ENCODE measurements at regions not wholly inside any gene's neighbourhood (a gene's known extent, or its start where the extent isn't known, plus 50 kb on each side); places are given as distances from the start of the nearest gene placed in this dataset.

DNA sequence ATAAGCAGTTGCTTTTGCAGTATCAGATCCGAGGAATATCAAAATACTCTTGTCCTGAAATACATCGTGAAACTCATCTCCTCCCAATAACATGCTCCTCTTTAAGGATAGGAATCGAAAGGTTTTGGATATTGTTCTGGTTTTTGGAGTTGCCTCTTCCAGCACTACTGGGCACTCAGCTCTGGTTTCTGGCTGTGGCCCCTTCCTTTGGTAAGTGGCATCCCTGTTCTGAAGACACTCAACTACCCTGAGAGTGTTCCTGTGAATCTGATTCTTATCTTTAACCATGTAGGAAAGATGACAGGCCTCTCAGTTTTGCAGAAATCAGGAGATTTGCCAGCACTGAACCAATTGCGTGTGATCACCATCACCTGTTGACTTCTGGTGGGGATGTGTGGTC, 327.5 kb upstream of the TBL1XR1 start:
- no peak overlapping the region for H3K4me3 ChIP-seq (ENCODE audit: low read depth, low read length)
- TF ChIP-seq, protein P1, sequence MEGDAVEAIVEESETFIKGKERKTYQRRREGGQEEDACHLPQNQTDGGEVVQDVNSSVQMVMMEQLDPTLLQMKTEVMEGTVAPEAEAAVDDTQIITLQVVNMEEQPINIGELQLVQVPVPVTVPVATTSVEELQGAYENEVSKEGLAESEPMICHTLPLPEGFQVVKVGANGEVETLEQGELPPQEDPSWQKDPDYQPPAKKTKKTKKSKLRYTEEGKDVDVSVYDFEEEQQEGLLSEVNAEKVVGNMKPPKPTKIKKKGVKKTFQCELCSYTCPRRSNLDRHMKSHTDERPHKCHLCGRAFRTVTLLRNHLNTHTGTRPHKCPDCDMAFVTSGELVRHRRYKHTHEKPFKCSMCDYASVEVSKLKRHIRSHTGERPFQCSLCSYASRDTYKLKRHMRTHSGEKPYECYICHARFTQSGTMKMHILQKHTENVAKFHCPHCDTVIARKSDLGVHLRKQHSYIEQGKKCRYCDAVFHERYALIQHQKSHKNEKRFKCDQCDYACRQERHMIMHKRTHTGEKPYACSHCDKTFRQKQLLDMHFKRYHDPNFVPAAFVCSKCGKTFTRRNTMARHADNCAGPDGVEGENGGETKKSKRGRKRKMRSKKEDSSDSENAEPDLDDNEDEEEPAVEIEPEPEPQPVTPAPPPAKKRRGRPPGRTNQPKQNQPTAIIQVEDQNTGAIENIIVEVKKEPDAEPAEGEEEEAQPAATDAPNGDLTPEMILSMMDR (IDR thresholded peaks at IDR 0.05; ENCODE audit: low read depth, low read length), result no peak

DNA sequence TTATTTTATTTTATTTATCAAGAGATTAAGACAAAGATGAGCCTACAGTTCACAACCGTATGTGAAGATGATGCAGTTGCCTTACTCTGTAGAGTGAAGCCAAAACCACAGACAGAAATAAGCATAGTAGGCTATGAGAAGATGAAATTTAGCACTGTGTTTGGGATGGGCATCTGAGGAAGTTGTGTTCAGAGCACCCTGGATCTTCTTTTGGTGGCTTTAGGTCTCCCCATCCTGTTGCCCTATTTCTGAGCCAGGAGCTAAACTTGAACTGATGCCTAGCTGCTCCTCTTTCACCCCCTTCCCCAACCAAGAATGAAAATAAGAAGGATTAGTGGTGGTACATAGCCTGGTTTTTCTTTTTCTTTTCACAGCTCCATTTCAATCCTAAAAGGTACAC, 328.1 kb upstream of the TBL1XR1 start:
- TF ChIP-seq, protein P1 (IDR thresholded peaks at IDR 0.05; ENCODE audit: low read depth, low read length), result no peak
- no peak overlapping the region for H3K4me3 ChIP-seq (ENCODE audit: low read depth, low read length)

DNA sequence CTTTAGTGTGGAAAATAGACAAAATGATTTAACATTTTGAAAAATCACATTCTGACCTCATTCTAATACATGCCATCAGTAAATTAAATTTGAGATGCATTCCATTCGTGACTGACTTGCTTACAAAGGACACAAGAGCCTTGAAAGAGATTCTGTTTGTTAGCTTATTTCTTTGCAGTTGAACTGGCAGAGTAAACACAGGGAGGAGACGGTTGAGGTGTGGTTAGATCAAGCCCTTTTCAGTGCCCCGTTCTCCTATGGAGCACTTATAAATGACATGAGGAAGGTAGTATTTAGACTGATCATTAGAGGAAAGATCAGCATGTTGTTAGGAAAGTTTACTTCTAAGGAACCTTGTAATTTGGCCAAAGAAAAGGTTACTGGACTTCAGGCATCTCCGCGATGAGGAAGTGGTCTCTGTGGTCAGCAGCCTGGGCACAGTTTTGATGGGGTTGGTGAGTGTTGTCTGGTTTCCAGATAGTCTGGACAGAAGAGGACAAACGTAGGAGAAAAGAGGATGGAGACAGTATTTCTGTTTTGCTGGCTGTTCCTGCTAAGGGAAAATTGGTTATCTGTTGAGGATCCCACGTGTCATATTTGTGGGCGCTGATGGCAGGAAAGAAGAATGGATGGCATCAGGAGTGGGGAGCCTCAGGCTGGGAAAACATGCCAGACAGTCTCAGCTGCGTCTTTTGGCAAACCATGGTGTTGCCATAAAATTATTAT, 328.9 kb upstream of the TBL1XR1 start:
- no peak overlapping the region for H3K4me3 ChIP-seq (ENCODE audit: low read depth, low read length)
- TF ChIP-seq, protein P1 (IDR thresholded peaks at IDR 0.05; ENCODE audit: low read depth, low read length), result no peak

GRCh38 chr3:177527182-177527581, 329.9 kb upstream of the TBL1XR1 start:
- TF ChIP-seq, protein P1 (IDR thresholded peaks at IDR 0.05; ENCODE audit: low read depth, low read length), result no peak
- no peak overlapping the region for H3K4me3 ChIP-seq (ENCODE audit: low read depth, low read length)

DNA sequence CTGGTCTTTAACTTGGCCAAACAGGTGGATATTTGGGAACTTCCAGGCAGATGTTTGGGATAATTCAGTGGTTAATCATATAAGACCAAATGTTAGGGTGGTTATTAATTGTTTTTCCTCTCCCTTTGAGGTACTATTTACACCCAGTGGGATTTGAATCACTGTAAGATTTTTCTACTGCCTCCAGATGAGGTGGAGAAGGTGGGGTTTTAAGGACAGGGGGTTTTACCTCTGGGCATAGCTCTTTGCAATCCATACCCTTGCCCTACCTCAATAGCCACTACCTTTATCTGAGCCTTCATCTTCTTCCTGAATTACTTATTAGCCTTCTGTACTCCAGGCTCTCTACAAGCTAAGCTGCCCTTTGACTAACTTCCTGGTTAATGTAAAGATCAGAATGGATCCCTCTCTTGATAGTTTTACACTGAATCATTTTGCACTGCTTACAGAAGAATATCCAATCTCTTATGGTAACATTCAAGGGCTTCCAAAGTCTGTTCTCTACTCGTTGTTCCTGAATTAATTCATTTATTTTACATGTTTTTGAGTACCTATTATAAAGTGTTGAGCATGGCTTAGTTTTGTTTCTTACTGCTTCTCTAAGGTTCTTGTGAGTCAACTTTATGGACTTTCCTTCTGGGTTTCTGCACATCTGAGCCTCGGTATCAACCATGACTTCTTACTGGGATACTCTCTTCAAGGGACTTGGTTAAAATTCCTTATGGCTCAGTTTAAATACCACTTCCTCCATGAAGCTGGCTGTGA, 331.2 kb upstream of the TBL1XR1 start:
- no peak overlapping the region for H3K4me3 ChIP-seq (ENCODE audit: low read depth, low read length)
- TF ChIP-seq, protein P1 (IDR thresholded peaks at IDR 0.05; ENCODE audit: low read depth, low read length), result no peak

GRCh38 chr3:177529071-177529550, 331.8 kb upstream of the TBL1XR1 start:
- TF ChIP-seq, protein P1 (IDR thresholded peaks at IDR 0.05; ENCODE audit: low read depth, low read length), result no peak
- no peak overlapping the region for H3K4me3 ChIP-seq (ENCODE audit: low read depth, low read length)

Measured in WI38 (cell line).